ENCODE measurements at regions not wholly inside any gene's neighbourhood (a gene's known extent, or its start where the extent isn't known, plus 50 kb on each side); places are given as distances from the start of the nearest gene placed in this dataset.
"Not testable (repeated sequence)": the region's sequence is repeated elsewhere in the genome, so short reads cannot be mapped to it uniquely, and the experiment has no call there.

DNA sequence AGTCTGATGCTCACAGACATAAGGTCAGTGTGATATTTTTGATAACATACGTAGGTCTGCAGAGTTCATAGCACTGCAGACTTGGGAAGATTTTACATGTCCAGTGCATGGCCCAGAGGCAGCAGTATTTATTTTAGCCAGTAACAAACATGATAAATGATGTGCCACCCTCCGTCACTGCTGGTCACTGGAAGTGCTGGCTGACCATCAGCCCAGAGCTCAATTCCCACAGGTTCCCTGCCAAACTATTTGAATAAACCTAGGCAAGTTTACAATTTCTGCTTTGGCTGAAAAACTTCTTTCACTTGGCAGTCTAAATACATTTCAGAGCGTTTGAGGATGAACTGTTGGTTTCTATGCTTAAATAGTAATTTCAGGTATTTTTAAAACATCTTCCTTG, 135.5 kb upstream of the EDNRB start:
- Histone ChIP-seq H3K36me3 (no peaks in the 10 kb centered on the region), H3K9me3 (no peaks in the 10 kb centered on the region), H3K4me3 (no peak overlapping the region), H3K4me1 (no peaks in the 10 kb centered on the region), H3K27ac (no peak overlapping the region), H3K27me3 (no peaks in the 10 kb centered on the region)
- no peak for ATAC-seq
- intact Hi-C loops (cut with DNase I; ENCODE audit: low total_unique reads) (no loop called here), in situ Hi-C loops (cut with MboI; ENCODE audit: low sequenced_read_pairs in 4 of 4) (no loop called here)
- TF ChIP-seq CTCF (IDR thresholded peaks at IDR 0.05 in 4 of 5, conservative IDR thresholded peaks at IDR 0.05 in 1 of 5) (no peak), POLR2A (IDR thresholded peaks at IDR 0.05) (no peak)
- DNase-seq: no peak

DNA sequence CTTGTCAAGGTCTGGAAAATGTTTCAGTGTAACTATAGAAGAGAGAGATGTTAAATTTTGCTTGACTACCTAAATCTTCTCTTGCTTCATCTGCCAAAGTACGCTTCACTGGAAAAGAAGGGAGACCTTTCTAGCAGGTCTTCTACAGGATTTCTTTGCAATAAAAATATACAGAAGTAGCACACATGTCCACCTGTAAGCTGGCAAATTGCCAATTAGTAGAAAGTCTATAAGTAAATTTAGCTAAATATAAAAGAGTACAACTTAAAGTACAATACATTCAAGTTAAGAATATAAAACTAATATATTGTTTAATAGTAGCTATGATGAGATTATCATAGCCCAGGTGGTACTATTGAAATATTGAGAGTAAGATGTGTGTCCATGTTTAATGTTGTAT, 128.5 kb upstream of the EDNRB start:
- no peaks in the 10 kb centered on the region for H3K9me3 ChIP-seq
- intact Hi-C loops (cut with DNase I; ENCODE audit: low total_unique reads) (no loop called here), in situ Hi-C loops (cut with MboI; ENCODE audit: low sequenced_read_pairs in 4 of 4) (no loop called here)
- DNase-seq (no peak), ATAC-seq (no peak)
- no peak for TF ChIP-seq CTCF (IDR thresholded peaks at IDR 0.05 in 4 of 5, conservative IDR thresholded peaks at IDR 0.05 in 1 of 5)
- TF ChIP-seq POLR2A (IDR thresholded peaks at IDR 0.05): no peak
- H3K27ac ChIP-seq: no peak overlapping the region
- no peak overlapping the region for H3K4me3 ChIP-seq
- H3K27me3 ChIP-seq: no peaks in the 10 kb centered on the region
- H3K4me1 ChIP-seq: no peaks in the 10 kb centered on the region
- no peaks in the 10 kb centered on the region for H3K36me3 ChIP-seq

DNA sequence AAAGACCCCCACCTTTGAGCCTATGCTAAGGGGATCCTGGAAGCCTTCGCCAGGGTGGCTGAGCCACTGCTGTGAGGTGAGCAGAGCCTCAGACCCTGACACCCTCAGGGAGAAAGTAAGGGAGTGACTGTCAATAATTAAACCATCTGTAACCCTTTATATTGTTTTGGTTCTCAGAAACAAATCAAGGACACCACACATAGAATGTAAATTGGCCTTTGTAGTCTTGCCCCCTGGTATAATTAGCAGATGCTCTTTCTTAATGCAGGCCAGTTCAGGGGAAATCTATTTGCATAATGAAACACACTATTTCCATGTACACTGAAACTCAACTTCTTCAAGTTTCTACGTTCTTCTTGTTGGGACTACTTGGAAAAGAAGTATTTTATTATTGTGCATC, 127.7 kb upstream of the EDNRB start:
- peak overlapping the region in 1 of 4 donors; percentile 36 for H3K27ac ChIP-seq

DNA sequence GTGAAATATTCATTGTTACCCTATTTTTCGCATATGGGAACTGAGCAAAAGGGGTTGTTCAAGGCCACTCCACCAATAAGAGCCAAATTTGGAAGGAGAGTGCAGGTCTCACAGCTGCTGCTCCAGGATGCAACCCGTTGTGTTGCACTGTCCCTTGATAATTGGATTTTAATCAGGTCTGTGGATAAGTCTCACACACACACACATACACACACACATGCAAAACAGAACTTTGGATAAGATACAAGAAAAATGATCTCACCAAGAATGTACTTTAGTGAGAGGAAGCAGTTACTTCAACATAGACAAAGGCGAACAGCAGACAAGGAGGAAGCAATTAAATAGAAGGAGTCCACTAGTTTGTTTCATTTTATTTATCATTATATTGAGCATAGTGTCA, 127.3 kb upstream of the EDNRB start:
- in situ Hi-C loops (cut with MboI; ENCODE audit: low sequenced_read_pairs in 4 of 4) (no loop called here), intact Hi-C loops (cut with DNase I; ENCODE audit: low total_unique reads) (no loop called here)
- peak; percentile 30 to 56 for ATAC-seq
- TF ChIP-seq CTCF (IDR thresholded peaks at IDR 0.05 in 4 of 5, conservative IDR thresholded peaks at IDR 0.05 in 1 of 5): no peak
- TF ChIP-seq POLR2A (IDR thresholded peaks at IDR 0.05): no peak
- DNase-seq: no peak
- Histone ChIP-seq H3K27me3 (no peaks in the 10 kb centered on the region), H3K27ac (peak overlapping the region in 1 of 4 donors; percentile 36), H3K36me3 (no peaks in the 10 kb centered on the region), H3K4me1 (no peaks in the 10 kb centered on the region), H3K9me3 (no peaks in the 10 kb centered on the region), H3K4me3 (no peak overlapping the region)

More for the DNA sequence above, 127.7 kb upstream of the EDNRB start:
- TF ChIP-seq POLR2A (IDR thresholded peaks at IDR 0.05) (no peak), CTCF (IDR thresholded peaks at IDR 0.05 in 4 of 5, conservative IDR thresholded peaks at IDR 0.05 in 1 of 5) (no peak)
- Histone ChIP-seq H3K36me3 (no peaks in the 10 kb centered on the region), H3K27me3 (no peaks in the 10 kb centered on the region), H3K4me1 (no peaks in the 10 kb centered on the region), H3K4me3 (no peak overlapping the region), H3K9me3 (no peaks in the 10 kb centered on the region)
- DNase-seq (no peak), ATAC-seq (no peak)
- intact Hi-C loops (cut with DNase I; ENCODE audit: low total_unique reads) (no loop called here), in situ Hi-C loops (cut with MboI; ENCODE audit: low sequenced_read_pairs in 4 of 4) (no loop called here)

GRCh38 chr13:78041366-78041765, 122.7 kb upstream of the EDNRB start:
- H3K27ac ChIP-seq; H3K9me3 ChIP-seq; H3K4me3 ChIP-seq; ATAC-seq; H3K27me3 ChIP-seq; intact Hi-C loops (cut with DNase I; ENCODE audit: low total_unique reads); H3K36me3 ChIP-seq; H3K4me1 ChIP-seq; in situ Hi-C loops (cut with MboI; ENCODE audit: low sequenced_read_pairs in 4 of 4); DNase-seq: not testable (repeated sequence)
